VCaP (cell line): ENCODE measurements at regions not wholly inside any gene's neighbourhood (a gene's known extent, or its start where the extent isn't known, plus 50 kb on each side); places are given as distances from the start of the nearest gene placed in this dataset.
"Not testable (repeated sequence)": the region's sequence is repeated elsewhere in the genome, so short reads cannot be mapped to it uniquely, and the experiment has no call there.

ENCODE experiments used
- H3K27ac ChIP-seq: fragments of 450-650 bp; 2 replicates; pipeline ENCODE4 v1.5.1; 2017
- TF ChIP-seq, protein P1 (sequence below): fragments of 450-650 bp; conservative IDR thresholded peaks from 2 replicates; pipeline ENCODE4 v1.5.1; 2017; ENCODE audit warnings: mild to moderate bottlenecking, moderate library complexity

DNA sequence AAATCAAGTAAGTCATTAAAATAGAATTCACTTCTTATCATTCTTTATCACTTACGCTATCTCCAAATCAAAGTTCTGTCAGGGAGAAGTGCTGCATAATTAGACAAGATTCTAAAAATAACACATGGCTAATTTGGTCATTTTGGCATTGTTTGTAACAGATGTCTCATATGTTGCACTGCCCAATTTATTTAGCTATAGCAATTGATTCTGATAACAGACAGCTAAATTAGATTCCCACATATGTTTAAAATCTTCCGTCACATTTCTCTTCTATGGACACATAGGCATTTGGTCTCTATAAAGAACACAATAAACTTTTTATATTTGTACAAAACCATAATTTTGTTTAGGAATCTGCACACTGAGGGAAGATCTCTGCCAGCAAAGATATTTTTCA lies 644.5 kb upstream of the VRK2 start:
- TF ChIP-seq, protein P1, sequence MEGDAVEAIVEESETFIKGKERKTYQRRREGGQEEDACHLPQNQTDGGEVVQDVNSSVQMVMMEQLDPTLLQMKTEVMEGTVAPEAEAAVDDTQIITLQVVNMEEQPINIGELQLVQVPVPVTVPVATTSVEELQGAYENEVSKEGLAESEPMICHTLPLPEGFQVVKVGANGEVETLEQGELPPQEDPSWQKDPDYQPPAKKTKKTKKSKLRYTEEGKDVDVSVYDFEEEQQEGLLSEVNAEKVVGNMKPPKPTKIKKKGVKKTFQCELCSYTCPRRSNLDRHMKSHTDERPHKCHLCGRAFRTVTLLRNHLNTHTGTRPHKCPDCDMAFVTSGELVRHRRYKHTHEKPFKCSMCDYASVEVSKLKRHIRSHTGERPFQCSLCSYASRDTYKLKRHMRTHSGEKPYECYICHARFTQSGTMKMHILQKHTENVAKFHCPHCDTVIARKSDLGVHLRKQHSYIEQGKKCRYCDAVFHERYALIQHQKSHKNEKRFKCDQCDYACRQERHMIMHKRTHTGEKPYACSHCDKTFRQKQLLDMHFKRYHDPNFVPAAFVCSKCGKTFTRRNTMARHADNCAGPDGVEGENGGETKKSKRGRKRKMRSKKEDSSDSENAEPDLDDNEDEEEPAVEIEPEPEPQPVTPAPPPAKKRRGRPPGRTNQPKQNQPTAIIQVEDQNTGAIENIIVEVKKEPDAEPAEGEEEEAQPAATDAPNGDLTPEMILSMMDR, result no peak
- H3K27ac ChIP-seq, result no peak overlapping the region

DNA sequence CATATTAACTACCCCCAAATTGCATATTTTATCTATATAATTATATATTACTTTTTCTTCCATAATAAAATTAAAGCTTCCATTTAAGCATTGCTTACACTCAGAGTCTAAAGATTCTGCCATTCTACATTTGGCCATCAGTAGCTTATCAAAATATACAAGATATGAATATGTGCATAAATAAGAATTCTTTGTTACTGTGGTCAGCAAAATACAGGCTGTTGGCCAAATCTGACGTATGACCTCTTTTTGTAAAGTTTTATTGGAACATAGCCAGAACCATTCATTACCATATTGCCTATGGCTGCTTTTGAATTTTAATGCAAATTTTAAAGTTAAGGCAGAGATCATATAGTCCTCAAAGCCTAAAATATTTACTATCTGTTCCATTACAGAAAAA lies 643.9 kb upstream of the VRK2 start:
- H3K27ac ChIP-seq, result no peak overlapping the region
- TF ChIP-seq, protein P1, result no peak

DNA sequence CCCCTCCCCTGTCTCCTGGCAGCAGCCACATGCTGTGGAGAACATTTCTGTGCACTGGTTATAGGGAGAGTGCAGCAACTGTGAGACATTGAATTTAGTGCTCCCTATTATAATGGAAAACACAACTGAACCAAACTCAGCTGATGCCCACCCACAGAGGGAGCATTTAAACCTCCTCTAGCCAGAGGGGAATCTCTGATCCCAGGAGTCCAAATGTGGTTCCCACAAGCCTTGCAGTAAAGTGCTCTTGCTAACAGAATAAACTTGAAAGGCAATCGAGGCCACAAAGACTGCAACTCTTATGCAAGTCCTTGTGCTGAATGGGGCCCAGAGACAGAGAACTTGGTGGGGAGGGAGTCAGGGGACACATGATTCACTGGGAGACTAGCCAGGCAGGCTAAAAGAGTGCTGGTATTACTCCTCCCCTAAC lies 638.8 kb upstream of the VRK2 start:
- TF ChIP-seq, protein P1, result no peak
- no peak overlapping the region for H3K27ac ChIP-seq

DNA sequence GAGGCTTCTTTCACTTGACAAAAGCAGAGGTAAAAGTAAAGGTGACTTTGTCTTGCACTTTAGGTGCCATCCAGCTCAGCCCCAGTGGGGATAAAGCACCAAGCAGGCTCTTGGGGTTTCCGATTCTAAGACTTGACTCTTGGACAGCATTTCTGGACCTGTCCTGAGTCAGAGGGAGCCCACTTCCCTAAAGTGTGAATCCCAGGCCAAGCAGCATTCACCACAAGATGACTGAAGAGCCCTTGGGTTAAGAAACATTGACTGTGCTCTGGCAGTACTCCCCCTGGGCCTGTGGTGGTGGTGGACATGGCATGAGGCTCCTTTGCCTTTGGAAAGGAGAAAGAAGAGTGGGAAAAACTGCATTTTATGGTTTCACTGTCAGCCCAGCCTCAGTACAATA lies 638.0 kb upstream of the VRK2 start:
- no peak overlapping the region for H3K27ac ChIP-seq
- TF ChIP-seq, protein P1, result no peak

DNA sequence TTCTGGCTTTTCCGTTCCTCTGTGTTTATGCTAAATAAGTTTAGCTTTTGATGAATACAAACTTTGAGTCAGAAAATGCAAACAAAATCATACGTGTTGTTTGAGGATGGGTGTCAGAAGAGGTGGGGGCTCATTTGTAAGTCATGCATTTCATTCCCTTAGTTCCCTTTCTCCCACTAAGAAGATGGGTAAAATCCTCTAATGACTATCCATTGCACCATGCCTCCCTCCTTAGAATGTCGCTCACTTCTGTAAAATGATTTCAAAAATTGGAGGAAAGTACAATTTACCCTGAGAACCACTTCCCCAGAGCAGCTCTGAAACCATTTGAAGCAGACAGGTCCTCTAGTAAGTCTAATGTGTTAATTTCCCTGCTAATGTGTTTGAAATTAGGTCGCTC lies 629.6 kb upstream of the VRK2 start:
- no peak overlapping the region for H3K27ac ChIP-seq
- TF ChIP-seq, protein P1, result no peak

DNA sequence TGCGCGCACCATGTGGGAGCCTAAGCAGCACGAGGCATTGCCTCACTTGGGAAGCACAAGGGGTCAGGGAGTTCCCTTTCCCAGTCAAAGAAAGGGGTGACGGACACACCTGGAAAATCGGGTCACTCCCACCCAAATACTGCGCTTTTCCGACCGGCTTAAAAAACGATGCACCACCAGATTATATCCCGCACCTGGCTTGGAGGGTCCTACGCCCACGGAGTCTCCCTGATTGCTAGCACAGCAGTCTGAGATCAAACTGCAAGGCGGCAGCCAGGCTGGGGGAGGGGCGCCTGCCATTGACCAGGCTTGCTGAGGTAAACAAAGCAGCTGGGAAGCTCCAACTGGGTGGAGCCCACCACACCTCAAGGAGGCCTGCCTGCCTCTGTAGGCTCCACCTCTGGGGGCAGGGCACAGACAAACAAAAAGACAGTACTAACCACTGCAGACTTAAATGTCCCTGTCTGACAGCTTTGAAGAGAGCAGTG lies 627.7 kb upstream of the VRK2 start:
- not testable (repeated sequence) for H3K27ac ChIP-seq

DNA sequence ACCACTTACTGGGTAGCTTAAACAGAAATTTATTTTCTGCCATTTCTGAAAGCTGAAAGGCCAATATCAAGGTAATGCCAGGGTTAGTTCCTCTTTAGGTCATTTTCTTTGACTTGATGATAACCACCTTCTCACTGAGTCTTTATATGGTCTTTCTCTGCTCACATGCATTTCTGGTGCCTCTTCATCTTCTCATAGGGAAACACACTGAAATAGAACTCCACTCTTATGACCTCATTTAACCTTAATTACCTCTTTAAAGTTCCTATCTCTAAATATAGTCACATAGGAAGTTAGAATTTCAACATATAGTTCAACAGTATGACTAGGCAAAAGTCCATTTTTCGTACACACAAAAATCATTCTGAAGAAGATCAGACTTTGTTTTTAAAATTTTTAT lies 616.8 kb upstream of the VRK2 start:
- H3K27ac ChIP-seq, result no peak overlapping the region

DNA sequence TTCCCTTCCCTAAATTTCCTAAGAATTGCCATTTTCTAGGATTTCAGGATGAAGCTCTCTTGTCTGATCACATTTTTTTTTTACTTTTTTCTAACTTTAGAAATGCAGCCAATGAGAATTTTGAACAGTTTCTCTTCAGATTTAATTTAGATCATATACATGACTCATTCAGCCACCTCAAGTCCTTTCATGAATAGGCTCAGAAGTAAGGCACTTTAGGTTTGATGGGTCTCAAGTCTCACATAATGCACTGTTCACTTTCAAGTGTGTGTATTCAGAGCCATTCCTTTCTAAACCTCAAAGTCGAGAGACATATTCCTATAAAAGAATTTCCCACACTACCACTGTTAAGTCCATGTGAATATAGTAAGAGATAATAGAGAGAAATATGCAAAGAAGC lies 614.1 kb upstream of the VRK2 start:
- TF ChIP-seq, protein P1, result no peak
- H3K27ac ChIP-seq, result no peak overlapping the region

More for the DNA sequence above, 616.8 kb upstream of the VRK2 start:
- TF ChIP-seq, protein P1, result no peak
